ENCODE measurements at regions not wholly inside any gene's neighbourhood (a gene's known extent, or its start where the extent isn't known, plus 50 kb on each side); places are given as distances from the start of the nearest gene placed in this dataset.

DNA sequence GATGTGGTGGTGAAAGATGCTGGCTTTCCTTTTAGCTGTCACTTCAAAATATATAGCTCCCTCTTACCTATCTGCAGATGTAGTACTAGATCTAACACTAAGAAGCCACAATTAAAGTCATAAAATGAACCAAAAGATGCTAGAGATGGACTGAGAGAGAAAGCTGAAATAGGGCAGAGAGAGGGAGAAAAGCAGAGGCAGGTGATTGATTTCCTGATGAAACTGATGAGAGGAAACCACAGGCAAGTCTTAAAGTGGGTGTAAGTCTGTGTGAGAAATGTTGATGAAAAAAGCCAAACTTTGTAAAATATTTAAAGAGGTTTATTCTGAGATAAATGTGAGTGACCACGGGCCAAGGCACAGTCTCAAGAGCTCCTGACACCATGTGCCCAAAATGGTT is 194.3 kb upstream of the MBL2 start:
- Histone ChIP-seq H3K4me2 (no peak overlapping the region), H3K4me1 (no peaks in the 10 kb centered on the region), H3K9me3 (no peaks in the 10 kb centered on the region), H3K4me3 (no peak overlapping the region), H3K27ac (no peak overlapping the region)
- DNase-seq (ENCODE audit: low read depth in 1 of 2, low spot score in 1 of 2) (no peak), FAIRE-seq (no peak), ATAC-seq (no peak)
- ChIA-PET POLR2A (no interaction called here), CTCF (no interaction called here)
- TF ChIP-seq CEBPB (IDR thresholded peaks at IDR 0.05): no peak
- no peak for TF ChIP-seq POLR2A (IDR thresholded peaks at IDR 0.05; ENCODE audit: low read length)
- TF ChIP-seq RNF2 (IDR thresholded peaks at IDR 0.05; ENCODE audit: borderline replicate concordance, low read depth): no peak
- TF ChIP-seq KDM1A (IDR thresholded peaks at IDR 0.05; ENCODE audit: low read depth): no peak
- TF ChIP-seq, protein P1, sequence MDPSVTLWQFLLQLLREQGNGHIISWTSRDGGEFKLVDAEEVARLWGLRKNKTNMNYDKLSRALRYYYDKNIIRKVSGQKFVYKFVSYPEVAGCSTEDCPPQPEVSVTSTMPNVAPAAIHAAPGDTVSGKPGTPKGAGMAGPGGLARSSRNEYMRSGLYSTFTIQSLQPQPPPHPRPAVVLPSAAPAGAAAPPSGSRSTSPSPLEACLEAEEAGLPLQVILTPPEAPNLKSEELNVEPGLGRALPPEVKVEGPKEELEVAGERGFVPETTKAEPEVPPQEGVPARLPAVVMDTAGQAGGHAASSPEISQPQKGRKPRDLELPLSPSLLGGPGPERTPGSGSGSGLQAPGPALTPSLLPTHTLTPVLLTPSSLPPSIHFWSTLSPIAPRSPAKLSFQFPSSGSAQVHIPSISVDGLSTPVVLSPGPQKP (IDR thresholded peaks at IDR 0.05; ENCODE audit: low read depth, low read length): no peak
- no peak for TF ChIP-seq JUNB (IDR thresholded peaks at IDR 0.05)
- TF ChIP-seq POLR2AphosphoS2 (conservative IDR thresholded peaks at IDR 0.05; ENCODE audit: low read length): no peak
- no peak for TF ChIP-seq NR3C1 (IDR thresholded peaks at IDR 0.05)
- TF ChIP-seq FOXS1 (CRISPR knock-in tag; IDR thresholded peaks at IDR 0.05): no peak
- no peak for TF ChIP-seq TP53 (CRISPR knock-in tag; IDR thresholded peaks at IDR 0.05)
- TF ChIP-seq NPAS2 (CRISPR knock-in tag; IDR thresholded peaks at IDR 0.05; ENCODE audit: borderline replicate concordance): no peak
- TF ChIP-seq MAZ (IDR thresholded peaks at IDR 0.05; ENCODE audit: borderline replicate concordance, low read depth, low read length): no peak
- TF ChIP-seq RFX5 (IDR thresholded peaks at IDR 0.05): no peak
- no peak for TF ChIP-seq HOXB13 (CRISPR knock-in tag; IDR thresholded peaks at IDR 0.05; ENCODE audit: low read depth)
- no peak for TF ChIP-seq ZNF302 (CRISPR knock-in tag; IDR thresholded peaks at IDR 0.05)
- TF ChIP-seq PHF8 (IDR thresholded peaks at IDR 0.05; ENCODE audit: borderline replicate concordance, low read depth): no peak
- TF ChIP-seq SMC3 (IDR thresholded peaks at IDR 0.05): no peak
- TF ChIP-seq HOXB5 (CRISPR knock-in tag; IDR thresholded peaks at IDR 0.05): no peak
- 7% methylated on average over 1 of the region's 1 CpG for WGBS (ENCODE audit: missing lambda C conversion rate)

DNA sequence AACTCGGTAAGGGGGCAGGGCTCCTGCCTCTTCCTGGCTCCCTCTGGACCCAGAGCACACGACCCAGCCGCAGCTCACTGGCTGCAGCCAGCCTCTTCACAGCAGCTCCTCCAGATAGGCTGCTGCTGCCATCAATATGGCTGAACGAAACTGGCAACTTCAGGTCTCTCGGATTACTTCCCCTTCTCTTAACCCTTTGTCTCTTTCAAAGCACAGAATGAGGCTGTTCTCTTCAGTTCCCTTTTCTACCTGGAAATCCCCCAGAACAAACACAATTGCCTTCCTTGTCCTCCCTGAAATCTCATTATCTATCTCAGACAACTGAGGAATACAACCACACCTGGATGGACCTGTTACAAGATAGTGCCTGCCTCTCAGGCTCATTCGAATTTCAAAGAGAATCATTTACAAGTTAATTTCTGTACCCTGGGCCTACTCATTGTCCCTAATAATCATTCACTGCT is 193.4 kb upstream of the MBL2 start:
- CTCF ChIA-PET: no interaction called here
- DNase-seq (ENCODE audit: low read depth in 1 of 2, low spot score in 1 of 2): no peak
- no peak overlapping the region for H3K4me3 ChIP-seq
- no peak for FAIRE-seq
- POLR2A ChIA-PET: no interaction called here
- H3K27ac ChIP-seq: no peak overlapping the region
- no peak for TF ChIP-seq TFCP2L1 (CRISPR knock-in tag; IDR thresholded peaks at IDR 0.05)
- TF ChIP-seq HOXB5 (CRISPR knock-in tag; IDR thresholded peaks at IDR 0.05): no peak
- TF ChIP-seq SREBF2 (IDR thresholded peaks at IDR 0.05): no peak
- TF ChIP-seq ESRRA (IDR thresholded peaks at IDR 0.05; ENCODE audit: borderline replicate concordance, low read length): no peak
- H3K4me1 ChIP-seq: no peaks in the 10 kb centered on the region
- no peak overlapping the region for H3K4me2 ChIP-seq
- no peak for ATAC-seq
- WGBS (ENCODE audit: missing lambda C conversion rate): 9% methylated on average over 6 of the region's 6 CpGs
- no peaks in the 10 kb centered on the region for H3K9me3 ChIP-seq

DNA sequence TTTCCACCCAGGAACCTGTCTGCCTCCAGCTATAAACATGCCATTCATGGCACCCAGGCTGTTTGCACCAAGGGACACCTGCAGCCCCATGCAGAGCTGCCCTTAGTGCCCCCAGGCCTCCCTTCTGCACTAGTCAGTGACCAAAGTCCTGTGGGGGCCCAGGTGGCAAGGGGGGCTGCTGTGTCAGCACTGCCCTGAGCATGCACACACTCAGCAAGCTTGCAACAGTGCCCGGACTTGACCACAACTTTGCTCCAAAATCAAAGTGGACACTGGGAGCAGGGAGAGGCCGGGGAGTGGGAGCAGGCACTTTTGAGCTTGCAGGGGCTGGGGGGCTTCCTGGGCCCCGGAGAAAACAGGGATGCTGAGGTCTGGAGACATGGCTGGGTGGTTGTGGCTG is 192.9 kb upstream of the MBL2 start:
- ChIA-PET CTCF (no interaction called here), POLR2A (no interaction called here)
- no peak overlapping the region for H3K4me2 ChIP-seq
- no peak for FAIRE-seq
- no peak overlapping the region for H3K27ac ChIP-seq
- no peaks in the 10 kb centered on the region for H3K4me1 ChIP-seq
- H3K9me3 ChIP-seq: no peaks in the 10 kb centered on the region
- TF ChIP-seq HOXB13 (CRISPR knock-in tag; IDR thresholded peaks at IDR 0.05; ENCODE audit: low read depth) (no peak), ZFP36 (IDR thresholded peaks at IDR 0.05; ENCODE audit: borderline replicate concordance, partially characterized antibody) (no peak), HEYL (CRISPR knock-in tag; IDR thresholded peaks at IDR 0.05) (no peak), FOSL2 (IDR thresholded peaks at IDR 0.05) (no peak), FOSL2 (CRISPR knock-in tag; IDR thresholded peaks at IDR 0.05) (no peak), KDM1A (IDR thresholded peaks at IDR 0.05; ENCODE audit: low read depth) (no peak), SMC3 (IDR thresholded peaks at IDR 0.05) (no peak), FOSB (CRISPR knock-in tag; IDR thresholded peaks at IDR 0.05) (no peak), HDAC2 (IDR thresholded peaks at IDR 0.05) (no peak), RARB (CRISPR knock-in tag; IDR thresholded peaks at IDR 0.05) (no peak), GATA3 (IDR thresholded peaks at IDR 0.05; ENCODE audit: borderline replicate concordance) (no peak), POLR2AphosphoS2 (conservative IDR thresholded peaks at IDR 0.05; ENCODE audit: low read length) (no peak), RAD21 (conservative IDR thresholded peaks at IDR 0.05 in 1 of 2, IDR thresholded peaks at IDR 0.05 in 1 of 2) (no peak), JUNB (IDR thresholded peaks at IDR 0.05) (no peak), TFCP2L1 (CRISPR knock-in tag; IDR thresholded peaks at IDR 0.05) (no peak)
- TF ChIP-seq, protein P2, sequence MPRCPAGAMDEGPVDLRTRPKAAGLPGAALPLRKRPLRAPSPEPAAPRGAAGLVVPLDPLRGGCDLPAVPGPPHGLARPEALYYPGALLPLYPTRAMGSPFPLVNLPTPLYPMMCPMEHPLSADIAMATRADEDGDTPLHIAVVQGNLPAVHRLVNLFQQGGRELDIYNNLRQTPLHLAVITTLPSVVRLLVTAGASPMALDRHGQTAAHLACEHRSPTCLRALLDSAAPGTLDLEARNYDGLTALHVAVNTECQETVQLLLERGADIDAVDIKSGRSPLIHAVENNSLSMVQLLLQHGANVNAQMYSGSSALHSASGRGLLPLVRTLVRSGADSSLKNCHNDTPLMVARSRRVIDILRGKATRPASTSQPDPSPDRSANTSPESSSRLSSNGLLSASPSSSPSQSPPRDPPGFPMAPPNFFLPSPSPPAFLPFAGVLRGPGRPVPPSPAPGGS (IDR thresholded peaks at IDR 0.05): no peak
- TF ChIP-seq, protein P3, sequence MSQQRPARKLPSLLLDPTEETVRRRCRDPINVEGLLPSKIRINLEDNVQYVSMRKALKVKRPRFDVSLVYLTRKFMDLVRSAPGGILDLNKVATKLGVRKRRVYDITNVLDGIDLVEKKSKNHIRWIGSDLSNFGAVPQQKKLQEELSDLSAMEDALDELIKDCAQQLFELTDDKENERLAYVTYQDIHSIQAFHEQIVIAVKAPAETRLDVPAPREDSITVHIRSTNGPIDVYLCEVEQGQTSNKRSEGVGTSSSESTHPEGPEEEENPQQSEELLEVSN (IDR thresholded peaks at IDR 0.05; ENCODE audit: borderline replicate concordance, low read depth): no peak
- TF ChIP-seq, protein P4, sequence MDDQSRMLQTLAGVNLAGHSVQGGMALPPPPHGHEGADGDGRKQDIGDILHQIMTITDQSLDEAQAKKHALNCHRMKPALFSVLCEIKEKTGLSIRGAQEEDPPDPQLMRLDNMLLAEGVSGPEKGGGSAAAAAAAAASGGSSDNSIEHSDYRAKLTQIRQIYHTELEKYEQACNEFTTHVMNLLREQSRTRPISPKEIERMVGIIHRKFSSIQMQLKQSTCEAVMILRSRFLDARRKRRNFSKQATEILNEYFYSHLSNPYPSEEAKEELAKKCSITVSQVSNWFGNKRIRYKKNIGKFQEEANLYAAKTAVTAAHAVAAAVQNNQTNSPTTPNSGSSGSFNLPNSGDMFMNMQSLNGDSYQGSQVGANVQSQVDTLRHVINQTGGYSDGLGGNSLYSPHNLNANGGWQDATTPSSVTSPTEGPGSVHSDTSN (IDR thresholded peaks at IDR 0.05): no peak
- 10% methylated on average over 2 of the region's 3 CpGs for WGBS (ENCODE audit: missing lambda C conversion rate)
- DNase-seq (ENCODE audit: low read depth in 1 of 2, low spot score in 1 of 2): no peak
- ATAC-seq: no peak
- no peak overlapping the region for H3K4me3 ChIP-seq

Data from A549 (cell line).